ENCODE measurements at regions not wholly inside any gene's neighbourhood (a gene's known extent, or its start where the extent isn't known, plus 50 kb on each side); places are given as distances from the start of the nearest gene placed in this dataset.
"Not testable (repeated sequence)": the region's sequence is repeated elsewhere in the genome, so short reads cannot be mapped to it uniquely, and the experiment has no call there.

GRCh38 chr14:105923520-105924191 is 397.3 kb downstream of the TMEM121 start:
- H3K9me3 ChIP-seq (ENCODE audit: control insufficient read depth in 4 of 4, low read length in 3 of 4); H3K27me3 ChIP-seq (ENCODE audit: control insufficient read depth in 4 of 4, insufficient read depth in 4 of 4, low read length in 3 of 4); H3K4me3 ChIP-seq (ENCODE audit: low read depth in 1 of 3, low read length in 3 of 3); DNase-seq (ENCODE audit: low spot score); H3K36me3 ChIP-seq (ENCODE audit: control insufficient read depth in 4 of 4, insufficient read depth in 3 of 4, low read depth in 1 of 4, low read length in 3 of 4); H3K9ac ChIP-seq (ENCODE audit: low read depth in 1 of 2, low read length in 2 of 2); H3K4me1 ChIP-seq (ENCODE audit: control insufficient read depth in 4 of 4, insufficient read depth in 4 of 4, low read length in 3 of 4); H3K27ac ChIP-seq (ENCODE audit: low read depth in 1 of 2, low read length in 2 of 2): not testable (repeated sequence)
- 8% methylated on average over 1 of the region's 1 CpG for WGBS

DNA sequence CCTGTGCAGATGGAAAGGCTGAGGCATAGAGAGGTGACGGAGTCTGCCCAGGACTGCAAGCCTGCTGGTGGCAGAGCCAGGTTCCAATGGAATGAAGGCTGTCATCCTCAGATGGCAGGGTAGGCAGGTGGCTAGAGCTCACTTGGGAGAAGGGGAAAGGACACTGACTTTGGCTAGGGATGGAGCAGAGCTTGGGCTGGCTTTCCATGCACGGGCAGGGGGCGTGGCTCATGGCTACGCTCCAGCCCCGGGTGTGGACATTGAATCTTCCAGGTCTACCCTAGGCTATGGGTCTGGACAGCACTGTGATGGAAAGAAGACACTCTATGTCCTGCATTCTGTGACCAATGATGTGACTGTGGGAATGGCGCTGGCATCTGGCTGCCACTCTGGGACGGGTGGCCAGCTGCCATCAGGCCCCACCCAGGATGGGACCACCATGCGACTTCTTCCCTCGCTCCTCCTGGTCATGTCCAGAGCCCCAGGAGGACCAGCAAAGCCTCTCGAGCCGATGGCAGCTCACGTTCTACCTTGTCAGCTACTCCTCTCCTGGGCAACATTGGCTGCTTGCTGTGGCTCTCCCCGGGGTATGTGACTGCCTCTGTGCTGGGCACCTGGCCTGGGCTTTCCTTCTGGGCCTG is 398.7 kb downstream of the TMEM121 start:
- no peak for DNase-seq (ENCODE audit: low spot score)
- TF ChIP-seq CTCF (IDR thresholded peaks at IDR 0.05; ENCODE audit: low read depth, low read length, missing input control) = no peak
- TF ChIP-seq, protein P1, sequence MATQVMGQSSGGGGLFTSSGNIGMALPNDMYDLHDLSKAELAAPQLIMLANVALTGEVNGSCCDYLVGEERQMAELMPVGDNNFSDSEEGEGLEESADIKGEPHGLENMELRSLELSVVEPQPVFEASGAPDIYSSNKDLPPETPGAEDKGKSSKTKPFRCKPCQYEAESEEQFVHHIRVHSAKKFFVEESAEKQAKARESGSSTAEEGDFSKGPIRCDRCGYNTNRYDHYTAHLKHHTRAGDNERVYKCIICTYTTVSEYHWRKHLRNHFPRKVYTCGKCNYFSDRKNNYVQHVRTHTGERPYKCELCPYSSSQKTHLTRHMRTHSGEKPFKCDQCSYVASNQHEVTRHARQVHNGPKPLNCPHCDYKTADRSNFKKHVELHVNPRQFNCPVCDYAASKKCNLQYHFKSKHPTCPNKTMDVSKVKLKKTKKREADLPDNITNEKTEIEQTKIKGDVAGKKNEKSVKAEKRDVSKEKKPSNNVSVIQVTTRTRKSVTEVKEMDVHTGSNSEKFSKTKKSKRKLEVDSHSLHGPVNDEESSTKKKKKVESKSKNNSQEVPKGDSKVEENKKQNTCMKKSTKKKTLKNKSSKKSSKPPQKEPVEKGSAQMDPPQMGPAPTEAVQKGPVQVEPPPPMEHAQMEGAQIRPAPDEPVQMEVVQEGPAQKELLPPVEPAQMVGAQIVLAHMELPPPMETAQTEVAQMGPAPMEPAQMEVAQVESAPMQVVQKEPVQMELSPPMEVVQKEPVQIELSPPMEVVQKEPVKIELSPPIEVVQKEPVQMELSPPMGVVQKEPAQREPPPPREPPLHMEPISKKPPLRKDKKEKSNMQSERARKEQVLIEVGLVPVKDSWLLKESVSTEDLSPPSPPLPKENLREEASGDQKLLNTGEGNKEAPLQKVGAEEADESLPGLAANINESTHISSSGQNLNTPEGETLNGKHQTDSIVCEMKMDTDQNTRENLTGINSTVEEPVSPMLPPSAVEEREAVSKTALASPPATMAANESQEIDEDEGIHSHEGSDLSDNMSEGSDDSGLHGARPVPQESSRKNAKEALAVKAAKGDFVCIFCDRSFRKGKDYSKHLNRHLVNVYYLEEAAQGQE (IDR thresholded peaks at IDR 0.05) = no peak
- no peak for TF ChIP-seq FOXA1 (IDR thresholded peaks at IDR 0.05)
- Histone ChIP-seq H3K36me3 (ENCODE audit: control insufficient read depth in 4 of 4, insufficient read depth in 3 of 4, low read depth in 1 of 4, low read length in 3 of 4) (no peaks in the 10 kb centered on the region), H3K4me3 (ENCODE audit: low read depth in 1 of 3, low read length in 3 of 3) (no peak overlapping the region), H3K27ac (ENCODE audit: low read depth in 1 of 2, low read length in 2 of 2) (no peak overlapping the region), H3K27me3 (ENCODE audit: control insufficient read depth in 4 of 4, insufficient read depth in 4 of 4, low read length in 3 of 4) (no peaks in the 10 kb centered on the region), H3K4me1 (ENCODE audit: control insufficient read depth in 4 of 4, insufficient read depth in 4 of 4, low read length in 3 of 4) (no peaks in the 10 kb centered on the region), H3K9ac (ENCODE audit: low read depth in 1 of 2, low read length in 2 of 2) (no peak overlapping the region), H3K9me3 (ENCODE audit: control insufficient read depth in 4 of 4, low read length in 3 of 4) (no peaks in the 10 kb centered on the region)
- 82% methylated on average over 13 of the region's 13 CpGs for WGBS

- Histone ChIP-seq H3K4me1 (ENCODE audit: control insufficient read depth in 4 of 4, insufficient read depth in 4 of 4, low read length in 3 of 4) (no peaks in the 10 kb centered on the region), H3K9me3 (ENCODE audit: control insufficient read depth in 4 of 4, low read length in 3 of 4) (no peaks in the 10 kb centered on the region), H3K27ac (ENCODE audit: low read depth in 1 of 2, low read length in 2 of 2) (no peak overlapping the region), H3K27me3 (ENCODE audit: control insufficient read depth in 4 of 4, insufficient read depth in 4 of 4, low read length in 3 of 4) (no peaks in the 10 kb centered on the region), H3K36me3 (ENCODE audit: control insufficient read depth in 4 of 4, insufficient read depth in 3 of 4, low read depth in 1 of 4, low read length in 3 of 4) (no peaks in the 10 kb centered on the region), H3K4me3 (ENCODE audit: low read depth in 1 of 3, low read length in 3 of 3) (no peak overlapping the region), H3K9ac (ENCODE audit: low read depth in 1 of 2, low read length in 2 of 2) (no peak overlapping the region)
- no peak for TF ChIP-seq EGR1 (IDR thresholded peaks at IDR 0.05; ENCODE audit: low read depth in 2 of 2)
- TF ChIP-seq CTCF (IDR thresholded peaks at IDR 0.05; ENCODE audit: low read depth, low read length, missing input control) = no peak
- TF ChIP-seq, protein P2, sequence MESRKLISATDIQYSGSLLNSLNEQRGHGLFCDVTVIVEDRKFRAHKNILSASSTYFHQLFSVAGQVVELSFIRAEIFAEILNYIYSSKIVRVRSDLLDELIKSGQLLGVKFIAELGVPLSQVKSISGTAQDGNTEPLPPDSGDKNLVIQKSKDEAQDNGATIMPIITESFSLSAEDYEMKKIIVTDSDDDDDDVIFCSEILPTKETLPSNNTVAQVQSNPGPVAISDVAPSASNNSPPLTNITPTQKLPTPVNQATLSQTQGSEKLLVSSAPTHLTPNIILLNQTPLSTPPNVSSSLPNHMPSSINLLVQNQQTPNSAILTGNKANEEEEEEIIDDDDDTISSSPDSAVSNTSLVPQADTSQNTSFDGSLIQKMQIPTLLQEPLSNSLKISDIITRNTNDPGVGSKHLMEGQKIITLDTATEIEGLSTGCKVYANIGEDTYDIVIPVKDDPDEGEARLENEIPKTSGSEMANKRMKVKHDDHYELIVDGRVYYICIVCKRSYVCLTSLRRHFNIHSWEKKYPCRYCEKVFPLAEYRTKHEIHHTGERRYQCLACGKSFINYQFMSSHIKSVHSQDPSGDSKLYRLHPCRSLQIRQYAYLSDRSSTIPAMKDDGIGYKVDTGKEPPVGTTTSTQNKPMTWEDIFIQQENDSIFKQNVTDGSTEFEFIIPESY (IDR thresholded peaks at IDR 0.05) = no peak
- TF ChIP-seq, protein P3, sequence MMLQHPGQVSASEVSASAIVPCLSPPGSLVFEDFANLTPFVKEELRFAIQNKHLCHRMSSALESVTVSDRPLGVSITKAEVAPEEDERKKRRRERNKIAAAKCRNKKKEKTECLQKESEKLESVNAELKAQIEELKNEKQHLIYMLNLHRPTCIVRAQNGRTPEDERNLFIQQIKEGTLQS (IDR thresholded peaks at IDR 0.05) = no peak
- no peak for TF ChIP-seq HNF4G (IDR thresholded peaks at IDR 0.05)
- TF ChIP-seq GABPA (IDR thresholded peaks at IDR 0.05 in 1 of 2, conservative IDR thresholded peaks at IDR 0.05 in 1 of 2) = no peak
- no peak for TF ChIP-seq FOXA2 (IDR thresholded peaks at IDR 0.05)
- TF ChIP-seq JUND (IDR thresholded peaks at IDR 0.05) = no peak
- TF ChIP-seq HNF4A (conservative IDR thresholded peaks at IDR 0.05) = no peak
- TF ChIP-seq MAX (IDR thresholded peaks at IDR 0.05) = no peak
- TF ChIP-seq TAF1 (conservative IDR thresholded peaks at IDR 0.05) = no peak
- TF ChIP-seq FOXA1 (IDR thresholded peaks at IDR 0.05) = no peak
- WGBS = 87% methylated on average over 18 of the region's 18 CpGs
- DNase-seq (ENCODE audit: low spot score) = no peak
Measured at GRCh38 chr14:105925615-105926372, 399.4 kb downstream of the TMEM121 start.
